Lung (tissue), 11 donors: ENCODE measurements at regions not wholly inside any gene's neighbourhood (a gene's known extent, or its start where the extent isn't known, plus 50 kb on each side); places are given as distances from the start of the nearest gene placed in this dataset.
A peak's percentile ranks its signal among the peaks of the same experiment; 100 is the strongest.

Experiments
- ATAC-seq: fragments of 200-7000 bp; cut with Tn5 transposase; one replicate; pipeline ENCODE4 v1.9.1; 2020; ENCODE audit warnings: moderate number of reproducible peaks; ENCODE audit not compliant: insufficient read depth, low FRiP score
- DNase-seq, 3 donors: peaks; one replicate each; pipeline ENCODE4 v3.0.0-alpha.2; 2013 to 2017
- H3K27ac ChIP-seq, 2 donors: one replicate each; pipeline ENCODE4 v1.5.1; 2013; ENCODE audit warnings: mild to moderate bottlenecking in 2 of 2, moderate library complexity in 2 of 2, control low read depth in 1 of 2, inconsistent platforms in 1 of 2, low read depth in 1 of 2, low read length in 1 of 2
- H3K27me3 ChIP-seq, 3 donors: one replicate each; pipeline ENCODE4 v1.5.1; 2013; ENCODE audit warnings: low read length in 2 of 3; ENCODE audit not compliant: control insufficient read depth in 3 of 3, insufficient read depth in 3 of 3
- H3K36me3 ChIP-seq, 4 donors: one replicate each; pipeline ENCODE4 v1.5.1; 2013; ENCODE audit warnings: low read length in 4 of 4, mild to moderate bottlenecking in 1 of 4, moderate library complexity in 1 of 4; ENCODE audit not compliant: control insufficient read depth in 4 of 4, insufficient read depth in 4 of 4
- H3K4me1 ChIP-seq, 5 donors: one replicate each; pipeline ENCODE4 v1.5.1; 2013; ENCODE audit warnings: low read length in 5 of 5, mild to moderate bottlenecking in 2 of 5, moderate library complexity in 1 of 5; ENCODE audit not compliant: control insufficient read depth in 5 of 5, insufficient read depth in 5 of 5
- H3K4me3 ChIP-seq: one replicate; pipeline ENCODE4 v1.5.1; 2013; ENCODE audit warnings: mild to moderate bottlenecking, control low read depth, moderate library complexity
- H3K9ac ChIP-seq, 2 donors: one replicate each; pipeline ENCODE4 v1.5.1; 2013; ENCODE audit warnings: low read length in 2 of 2, control low read depth in 1 of 2; ENCODE audit not compliant: insufficient read depth in 1 of 2
- H3K9me3 ChIP-seq, 4 donors: one replicate each; pipeline ENCODE4 v1.5.1; 2013; ENCODE audit warnings: low read length in 3 of 4, mild to moderate bottlenecking in 1 of 4, moderate library complexity in 1 of 4; ENCODE audit not compliant: control insufficient read depth in 4 of 4, insufficient read depth in 3 of 4
- CTCF ChIP-seq: IDR thresholded peaks from 2 replicates; pipeline ENCODE4 v1.5.1; 2012; ENCODE audit warnings: mild to moderate bottlenecking; ENCODE audit errors: control extremely low read depth, extremely low read depth
- WGBS, 2 donors: extraction: QIAGEN DNeasy Blood & Tissue Kit; methylation state at CpG; one replicate each; pipeline ENCODE4 v1.1.7; 2013; 5-methylcytosine and 5-hydroxymethylcytosine counted together
- donor health status: control.
- donor health status: control.
- donor health status: Bipolar disorder and iron deficiency.
- donor health status: healthy.
- donor health status: DM: yes; HTN: yes; CAD: no.

GRCh38 chr18:73918816-73919215 lies 228.8 kb downstream of the FBXO15 start:
- Histone ChIP-seq H3K4me3 (no peak overlapping the region), H3K9me3 (no peaks in the 10 kb centered on the region), H3K27me3 (no peaks in the 10 kb centered on the region), H3K27ac (no peak overlapping the region), H3K36me3 (no peaks in the 10 kb centered on the region), H3K4me1 (no peaks in the 10 kb centered on the region), H3K9ac (no peak overlapping the region)
- TF ChIP-seq CTCF, result no peak
- no peak for ATAC-seq
- no peak for DNase-seq
- WGBS, 2 donors, result 83 to 89% methylated on average over 5 of the region's 5 CpGs

GRCh38 chr18:73917046-73917445 lies 230.6 kb downstream of the FBXO15 start:
- peaks cover 0 to 1% (median 0%) of the 10 kb centered on the region in 5 donors for H3K4me1 ChIP-seq
- H3K27me3 ChIP-seq, result no peaks in the 10 kb centered on the region
- no peak for ATAC-seq
- H3K4me3 ChIP-seq, result no peak overlapping the region
- DNase-seq, result no peak
- H3K36me3 ChIP-seq, result no peaks in the 10 kb centered on the region
- no peaks in the 10 kb centered on the region for H3K9me3 ChIP-seq
- no peak overlapping the region for H3K27ac ChIP-seq
- 87 to 100% methylated on average over 1 of the region's 1 CpG for WGBS, 2 donors
- no peak for TF ChIP-seq CTCF
- H3K9ac ChIP-seq, result no peak overlapping the region

GRCh38 chr18:73913505-73913904 lies 234.1 kb downstream of the FBXO15 start:
- Histone ChIP-seq H3K4me3 (no peak overlapping the region), H3K27me3 (no peaks in the 10 kb centered on the region), H3K36me3 (no peaks in the 10 kb centered on the region), H3K4me1 (peaks cover 0 to 2% (median 0%) of the 10 kb centered on the region in 5 donors), H3K9ac (no peak overlapping the region), H3K27ac (no peak overlapping the region), H3K9me3 (no peaks in the 10 kb centered on the region)
- WGBS, 2 donors, result 89 to 92% methylated on average over 8 of the region's 8 CpGs
- DNase-seq (no peak), ATAC-seq (no peak)
- TF ChIP-seq CTCF, result no peak

- H3K4me3 ChIP-seq, result no peak overlapping the region
- peaks cover 0 to 2% (median 0%) of the 10 kb centered on the region in 5 donors for H3K4me1 ChIP-seq
- TF ChIP-seq CTCF, result no peak
- H3K36me3 ChIP-seq, result no peaks in the 10 kb centered on the region
- DNase-seq, result peak; percentile 11 to 61 (median 29)
- H3K27ac ChIP-seq, result no peak overlapping the region
- ATAC-seq, result no peak
- no peaks in the 10 kb centered on the region for H3K27me3 ChIP-seq
- no peaks in the 10 kb centered on the region for H3K9me3 ChIP-seq
- WGBS, 2 donors, result 50 to 51% methylated on average over 5 of the region's 5 CpGs
- H3K9ac ChIP-seq, result no peak overlapping the region
These were observed 239.3 kb downstream of the FBXO15 start for GRCh38 chr18:73908323-73908722.
